H9 (cell line): ENCODE measurements at regions not wholly inside any gene's neighbourhood (a gene's known extent, or its start where the extent isn't known, plus 50 kb on each side); places are given as distances from the start of the nearest gene placed in this dataset.

ENCODE experiments used
- DNase-seq: peaks from one replicate; pipeline ENCODE4 v3.0.0-alpha.2; 2017
- H2AFZ ChIP-seq: one replicate; pipeline ENCODE4 v1.6.1; 2013; ENCODE audit warnings: mild to moderate bottlenecking, low read length, control low read depth, moderate library complexity
- H2AK5ac ChIP-seq: 2 replicates; pipeline ENCODE4 v1.6.1; 2013; ENCODE audit warnings: low read length, control low read depth, mixed read lengths; ENCODE audit not compliant: insufficient read length
- H2BK120ac ChIP-seq: one replicate; pipeline ENCODE4 v1.6.1; 2013; ENCODE audit warnings: low read depth, mild to moderate bottlenecking, low read length, control low read depth, inconsistent platforms; ENCODE audit not compliant: poor library complexity, severe bottlenecking
- H2BK12ac ChIP-seq: 2 replicates; pipeline ENCODE4 v1.6.1; 2013; ENCODE audit warnings: low read length, control low read depth, mixed read lengths, low read depth; ENCODE audit not compliant: insufficient read length
- H2BK15ac ChIP-seq: 2 replicates; pipeline ENCODE4 v1.6.1; 2013; ENCODE audit warnings: low read depth, low read length, control low read depth
- H2BK20ac ChIP-seq: one replicate; pipeline ENCODE4 v1.6.1; 2013; ENCODE audit warnings: low read depth, mild to moderate bottlenecking, low read length, control low read depth, inconsistent platforms; ENCODE audit not compliant: poor library complexity, severe bottlenecking
- H2BK5ac ChIP-seq: 2 replicates; pipeline ENCODE4 v1.6.1; 2013; ENCODE audit warnings: low read length, control low read depth, mixed read lengths; ENCODE audit not compliant: insufficient read length
- H3K14ac ChIP-seq: 2 replicates; pipeline ENCODE4 v1.6.1; 2013; ENCODE audit warnings: low read length, control low read depth; ENCODE audit not compliant: insufficient read depth
- H3K18ac ChIP-seq: 2 replicates; pipeline ENCODE4 v1.6.1; 2013; ENCODE audit warnings: low read depth, mild to moderate bottlenecking, mixed read lengths, low read length, control low read depth; ENCODE audit not compliant: insufficient read length
- H3K23ac ChIP-seq: 2 replicates; pipeline ENCODE4 v1.6.1; 2013; ENCODE audit warnings: low read length, control low read depth, mixed read lengths, low read depth; ENCODE audit not compliant: insufficient read length
- H3K23me2 ChIP-seq: 2 replicates; pipeline ENCODE4 v1.6.1; 2013; ENCODE audit warnings: low read depth, mild to moderate bottlenecking, mixed read lengths, low read length, control low read depth; ENCODE audit not compliant: insufficient read length, poor library complexity, severe bottlenecking
- H3K27ac ChIP-seq: 2 replicates; pipeline ENCODE4 v1.5.1; 2013; ENCODE audit warnings: low read length, control low read depth, mixed read lengths, low read depth; ENCODE audit not compliant: insufficient read length
- H3K27me3 ChIP-seq: 2 replicates; pipeline ENCODE4 v1.6.1; 2013; ENCODE audit warnings: low read length, control low read depth, inconsistent platforms; ENCODE audit not compliant: insufficient read depth
- H3K4ac ChIP-seq: 2 replicates; pipeline ENCODE4 v1.6.1; 2013; ENCODE audit warnings: low read depth, mild to moderate bottlenecking, control low read depth, inconsistent platforms, low read length, moderate library complexity
- H3K4me1 ChIP-seq: 2 replicates; pipeline ENCODE4 v1.6.1; 2013; ENCODE audit warnings: low read length, control low read depth, inconsistent platforms; ENCODE audit not compliant: insufficient read depth
- H3K4me2 ChIP-seq: 2 replicates; pipeline ENCODE4 v1.6.1; 2013; ENCODE audit warnings: low read length, control low read depth, mixed read lengths; ENCODE audit not compliant: insufficient read length, insufficient read depth
- H3K56ac ChIP-seq: 2 replicates; pipeline ENCODE4 v1.6.1; 2013; ENCODE audit warnings: low read depth, mild to moderate bottlenecking, mixed read lengths, low read length, control low read depth; ENCODE audit not compliant: insufficient read length
- H3K79me1 ChIP-seq: 2 replicates; pipeline ENCODE4 v1.6.1; 2013; ENCODE audit warnings: low read depth, mild to moderate bottlenecking, moderate library complexity, low read length, control low read depth, inconsistent platforms; ENCODE audit not compliant: insufficient read depth, poor library complexity, severe bottlenecking
- H3K79me2 ChIP-seq: 2 replicates; pipeline ENCODE4 v1.6.1; 2013; ENCODE audit warnings: low read length, control low read depth, inconsistent platforms; ENCODE audit not compliant: insufficient read depth
- H3K9ac ChIP-seq: 2 replicates; pipeline ENCODE4 v1.6.1; 2013; ENCODE audit warnings: low read length, control low read depth, mixed read lengths; ENCODE audit not compliant: insufficient read length; ENCODE audit errors: extremely low read depth
- H3K9me3 ChIP-seq: one replicate; pipeline ENCODE4 v1.6.1; 2013; ENCODE audit warnings: low read depth, low read length, inconsistent platforms; ENCODE audit not compliant: control insufficient read depth
- H3T11ph ChIP-seq: one replicate; pipeline ENCODE4 v1.6.1; 2013; ENCODE audit warnings: mild to moderate bottlenecking, low read length, control low read depth, inconsistent platforms
- H4K20me1 ChIP-seq: one replicate; pipeline ENCODE4 v1.6.1; 2013; ENCODE audit not compliant: control insufficient read depth, insufficient read length, insufficient read depth
- H4K5ac ChIP-seq: 2 replicates; pipeline ENCODE4 v1.6.1; 2013; ENCODE audit warnings: low read depth, mild to moderate bottlenecking, mixed read lengths, low read length, control low read depth; ENCODE audit not compliant: insufficient read length
- H4K8ac ChIP-seq: replicated peaks from 2 replicates; pipeline ENCODE4 v1.6.1; 2013; ENCODE audit warnings: low read length, control low read depth, mixed read lengths, low read depth; ENCODE audit not compliant: insufficient read length
- H4K91ac ChIP-seq: 2 replicates; pipeline ENCODE4 v1.6.1; 2013; ENCODE audit warnings: low read depth, mild to moderate bottlenecking, moderate library complexity, mixed read lengths, low read length, control low read depth; ENCODE audit not compliant: insufficient read length
- H3K27ac Mint-ChIP-seq, 3 experiments: 2 replicates in 2 of 3; 3 replicates in 1 of 3; pipeline ENCODE4 v1.8.0; 2020 to 2021; ENCODE audit warnings: mixed read lengths in 3 of 3, mild to moderate bottlenecking in 1 of 3, moderate library complexity in 1 of 3
- H3K27me3 Mint-ChIP-seq: 2 replicates; pipeline ENCODE4 v1.8.0; 2021; ENCODE audit warnings: low read depth, mild to moderate bottlenecking, moderate library complexity, mixed read lengths
- H3K36me3 Mint-ChIP-seq, 3 experiments: 2 replicates in 2 of 3; 3 replicates in 1 of 3; pipeline ENCODE4 v1.8.0; 2020 to 2021; ENCODE audit warnings: low read depth in 3 of 3, mixed read lengths in 3 of 3; ENCODE audit not compliant: insufficient read depth in 1 of 3
- H3K4me1 Mint-ChIP-seq, 2 experiments: 2 replicates each; pipeline ENCODE4 v1.8.0; 2020; ENCODE audit warnings: mixed read lengths in 2 of 2
- H3K4me3 Mint-ChIP-seq, 2 experiments: 2 replicates in 1 of 2; 3 replicates in 1 of 2; pipeline ENCODE4 v1.8.0; 2020 to 2021; ENCODE audit warnings: mild to moderate bottlenecking in 2 of 2, mixed read lengths in 2 of 2, moderate library complexity in 1 of 2
- H3K9me3 Mint-ChIP-seq, 2 experiments: 2 replicates in 1 of 2; 3 replicates in 1 of 2; pipeline ENCODE4 v1.8.0; 2020; ENCODE audit warnings: mild to moderate bottlenecking in 2 of 2, mixed read lengths in 2 of 2, moderate library complexity in 1 of 2
- WGBS: extraction: QIAGEN DNeasy Blood & Tissue Kit; methylation state at CpG from one replicate; pipeline ENCODE4 v1.1.7; 2013; ENCODE audit warnings: missing lambda C conversion rate, low lambda C conversion rate, mixed read lengths; ENCODE audit not compliant: insufficient read length; ENCODE audit errors: extremely low coverage; 5-methylcytosine and 5-hydroxymethylcytosine counted together
- TF ChIP-seq, protein P1 (sequence below): fragments of 200-600 bp; sonication (generic); conservative IDR thresholded peaks from 3 replicates; pipeline ENCODE4 v1.8.0; 2021; ENCODE audit warnings: antibody characterized with exemption, mild to moderate bottlenecking

DNA sequence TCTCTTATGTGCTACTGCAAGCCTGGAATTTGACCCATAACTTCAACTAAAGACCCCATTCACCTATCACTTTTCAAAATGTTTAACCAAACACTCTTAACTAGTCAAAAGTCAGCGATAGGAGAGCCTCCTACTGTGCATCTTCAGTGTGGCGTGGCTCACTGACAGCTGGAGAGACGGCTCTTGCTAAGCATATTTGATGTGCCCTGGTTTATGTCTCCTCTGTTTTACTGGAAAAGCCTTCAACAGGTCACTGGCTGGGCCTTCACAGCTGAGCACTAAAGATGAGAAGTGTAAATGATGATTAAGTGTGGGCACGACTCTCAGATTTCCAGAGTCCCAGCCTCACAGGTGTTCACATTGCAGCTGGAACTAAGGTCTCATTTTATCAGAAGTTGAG, 472.1 kb downstream of the SEMA3D start:
- Histone ChIP-seq H3K14ac (no peak overlapping the region), H3K23me2 (no peaks in the 10 kb centered on the region), H3K4ac (no peak overlapping the region), H3K23ac (no peak overlapping the region), H4K8ac (no peak overlapping the region), H3K79me2 (no peaks in the 10 kb centered on the region), H3K18ac (no peak overlapping the region), H3K27ac (no peak overlapping the region), H3K56ac (no peak overlapping the region), H3K9ac (no peak overlapping the region), H2AFZ (no peak overlapping the region), H4K20me1 (no peaks in the 10 kb centered on the region), H3K4me1 (no peaks in the 10 kb centered on the region), H3K9me3 (no peaks in the 10 kb centered on the region), H2AK5ac (no peak overlapping the region), H2BK20ac (no peak overlapping the region), H2BK5ac (no peak overlapping the region), H3K27me3 (no peaks in the 10 kb centered on the region), H3T11ph (no peak overlapping the region), H2BK120ac (no peak overlapping the region), H3K4me2 (no peak overlapping the region), H2BK12ac (no peak overlapping the region), H3K79me1 (no peaks in the 10 kb centered on the region), H4K91ac (no peak overlapping the region), H2BK15ac (no peak overlapping the region), H4K5ac (no peak overlapping the region)
- Mint-ChIP-seq H3K4me3 (no peak overlapping the region), H3K36me3 (no peaks in the 10 kb centered on the region), H3K4me1 (peaks cover 2 to 5% of the 10 kb centered on the region in 2 experiments; a peak in 3 of 4 replicates), H3K9me3 (no peaks in the 10 kb centered on the region), H3K27ac (peak overlapping the region in 1 of 3 experiments; percentile 30; a peak in 1 of 7 replicates), H3K27me3 (no peaks in the 10 kb centered on the region)
- TF ChIP-seq, protein P1, sequence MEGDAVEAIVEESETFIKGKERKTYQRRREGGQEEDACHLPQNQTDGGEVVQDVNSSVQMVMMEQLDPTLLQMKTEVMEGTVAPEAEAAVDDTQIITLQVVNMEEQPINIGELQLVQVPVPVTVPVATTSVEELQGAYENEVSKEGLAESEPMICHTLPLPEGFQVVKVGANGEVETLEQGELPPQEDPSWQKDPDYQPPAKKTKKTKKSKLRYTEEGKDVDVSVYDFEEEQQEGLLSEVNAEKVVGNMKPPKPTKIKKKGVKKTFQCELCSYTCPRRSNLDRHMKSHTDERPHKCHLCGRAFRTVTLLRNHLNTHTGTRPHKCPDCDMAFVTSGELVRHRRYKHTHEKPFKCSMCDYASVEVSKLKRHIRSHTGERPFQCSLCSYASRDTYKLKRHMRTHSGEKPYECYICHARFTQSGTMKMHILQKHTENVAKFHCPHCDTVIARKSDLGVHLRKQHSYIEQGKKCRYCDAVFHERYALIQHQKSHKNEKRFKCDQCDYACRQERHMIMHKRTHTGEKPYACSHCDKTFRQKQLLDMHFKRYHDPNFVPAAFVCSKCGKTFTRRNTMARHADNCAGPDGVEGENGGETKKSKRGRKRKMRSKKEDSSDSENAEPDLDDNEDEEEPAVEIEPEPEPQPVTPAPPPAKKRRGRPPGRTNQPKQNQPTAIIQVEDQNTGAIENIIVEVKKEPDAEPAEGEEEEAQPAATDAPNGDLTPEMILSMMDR = no peak
- no peak for DNase-seq
- WGBS = no CpG with 5 or more reads among the region's 4 CpGs
